Lower leg skin (tissue), 4 donors: ENCODE measurements at regions not wholly inside any gene's neighbourhood (a gene's known extent, or its start where the extent isn't known, plus 50 kb on each side); places are given as distances from the start of the nearest gene placed in this dataset.

ENCODE experiments used
- DNase-seq, 2 donors: peaks; one replicate each; pipeline ENCODE4 v3.0.0-alpha.2; 2019; ENCODE audit warnings: low spot score in 2 of 2
- H3K4me3 ChIP-seq: fragments of 200-600 bp; sonication (generic); 2 replicates; pipeline ENCODE4 v1.5.1; 2017; ENCODE audit warnings: mild to moderate bottlenecking, low read depth; ENCODE audit not compliant: poor library complexity, severe bottlenecking
- CTCF ChIP-seq, 3 donors: fragments of 450-650 bp; IDR thresholded peaks; one replicate each; pipeline ENCODE4 v1.5.1; 2016; ENCODE audit warnings: antibody characterized with exemption in 3 of 3, mild to moderate bottlenecking in 3 of 3, moderate library complexity in 2 of 3
- POLR2A ChIP-seq, 2 donors: fragments of 450-650 bp; IDR thresholded peaks; one replicate each; pipeline ENCODE4 v1.6.1; 2016 to 2017; ENCODE audit warnings: antibody characterized with exemption in 2 of 2, mild to moderate bottlenecking in 1 of 2, moderate library complexity in 1 of 2
- WGBS, 2 donors: methylation state at CpG; one replicate each; pipeline ENCODE4 v1.1.5; 2018; 5-methylcytosine and 5-hydroxymethylcytosine counted together
- intact Hi-C: fragments of 100-400 bp; cut with DNase I; formaldehyde crosslinking; loops from one replicate; pipeline ENCODE4 v1.15.0; 2023; ENCODE audit warnings: low total_unique reads

GRCh38 chr10:64468219-64468618 lies 947.0 kb downstream of the REEP3 start:
- WGBS, 2 donors = 78% methylated on average over 2 of the region's 2 CpGs; no CpG with 5 or more reads in 1 of the 2 donors
- no peak overlapping the region for H3K4me3 ChIP-seq
- DNase-seq = no peak
- intact Hi-C loops = no loop called here
- no peak for TF ChIP-seq POLR2A (IDR thresholded peaks at IDR 0.05)
- no peak for TF ChIP-seq CTCF (IDR thresholded peaks at IDR 0.05)

- no peak for DNase-seq
- intact Hi-C loops = no loop called here
- TF ChIP-seq POLR2A (IDR thresholded peaks at IDR 0.05) (no peak), CTCF (IDR thresholded peaks at IDR 0.05) (no peak)
- no peak overlapping the region for H3K4me3 ChIP-seq
Observed at GRCh38 chr10:64476506-64476905, 955.3 kb downstream of the REEP3 start.

GRCh38 chr10:64477791-64478190 lies 956.6 kb downstream of the REEP3 start:
- DNase-seq = no peak
- TF ChIP-seq CTCF (IDR thresholded peaks at IDR 0.05) = no peak
- no peak for TF ChIP-seq POLR2A (IDR thresholded peaks at IDR 0.05)
- H3K4me3 ChIP-seq = no peak overlapping the region
- intact Hi-C loops = no loop called here

- no peak for TF ChIP-seq CTCF (IDR thresholded peaks at IDR 0.05)
- no peak for TF ChIP-seq POLR2A (IDR thresholded peaks at IDR 0.05)
- H3K4me3 ChIP-seq = no peak overlapping the region
- no peak for DNase-seq
- intact Hi-C loops = no loop called here
Observed at GRCh38 chr10:64484811-64485330, 963.7 kb downstream of the REEP3 start.

- H3K4me3 ChIP-seq = no peak overlapping the region
- DNase-seq = no peak
- 61 to 67% methylated on average over 2 of the region's 2 CpGs for WGBS, 2 donors
- TF ChIP-seq POLR2A (IDR thresholded peaks at IDR 0.05) (no peak), CTCF (IDR thresholded peaks at IDR 0.05) (no peak)
- intact Hi-C loops = no loop called here
Observed at GRCh38 chr10:64486149-64486548, 964.9 kb downstream of the REEP3 start.

GRCh38 chr10:64486901-64487300 lies 965.7 kb downstream of the REEP3 start:
- H3K4me3 ChIP-seq = no peak overlapping the region
- intact Hi-C loops = no loop called here
- DNase-seq = no peak
- no peak for TF ChIP-seq CTCF (IDR thresholded peaks at IDR 0.05)
- no peak for TF ChIP-seq POLR2A (IDR thresholded peaks at IDR 0.05)
